Liver (tissue), 8 donors: ENCODE measurements at regions not wholly inside any gene's neighbourhood (a gene's known extent, or its start where the extent isn't known, plus 50 kb on each side); places are given as distances from the start of the nearest gene placed in this dataset.

Experiments
- DNase-seq: peaks from one replicate; pipeline ENCODE4 v3.0.0-alpha.2; 2017; ENCODE audit warnings: low spot score
- H3K27ac ChIP-seq, 2 donors: one replicate each; pipeline ENCODE4 v1.7.0; 2013; ENCODE audit warnings: inconsistent platforms in 2 of 2, low read length in 2 of 2, control low read depth in 1 of 2, low read depth in 1 of 2, mild to moderate bottlenecking in 1 of 2
- H3K27me3 ChIP-seq, 4 donors: one replicate each; pipeline versions ENCODE4 v1.6.1 to v1.7.0; 2013; ENCODE audit warnings: low read length in 3 of 4, inconsistent platforms in 1 of 4, mild to moderate bottlenecking in 1 of 4, moderate library complexity in 1 of 4; ENCODE audit not compliant: control insufficient read depth in 4 of 4, insufficient read depth in 4 of 4
- H3K36me3 ChIP-seq, 4 donors: one replicate each; pipeline versions ENCODE4 v1.6.1 to v1.7.0; 2013; ENCODE audit warnings: low read length in 3 of 4, mild to moderate bottlenecking in 3 of 4, low read depth in 1 of 4, moderate library complexity in 1 of 4; ENCODE audit not compliant: control insufficient read depth in 4 of 4, insufficient read depth in 3 of 4
- H3K4me1 ChIP-seq, 4 donors: one replicate each; pipeline versions ENCODE4 v1.6.1 to v1.7.0; 2013; ENCODE audit warnings: low read length in 3 of 4, mild to moderate bottlenecking in 3 of 4, moderate library complexity in 1 of 4; ENCODE audit not compliant: control insufficient read depth in 4 of 4, insufficient read depth in 4 of 4
- H3K4me3 ChIP-seq, 3 donors: one replicate each; pipeline versions ENCODE4 v1.6.1 to v1.7.0; 2013; ENCODE audit warnings: low read length in 3 of 3, control low read depth in 1 of 3, low read depth in 1 of 3, mild to moderate bottlenecking in 1 of 3
- H3K9ac ChIP-seq, 2 donors: one replicate each; pipeline ENCODE4 v1.7.0; 2013; ENCODE audit warnings: low read length in 2 of 2, mild to moderate bottlenecking in 2 of 2, moderate library complexity in 2 of 2, control low read depth in 1 of 2, low read depth in 1 of 2
- H3K9me3 ChIP-seq, 4 donors: one replicate each; pipeline versions ENCODE4 v1.6.1 to v1.7.0; 2013; ENCODE audit warnings: low read length in 3 of 4; ENCODE audit not compliant: control insufficient read depth in 4 of 4
- EGR1 ChIP-seq, 2 donors: IDR thresholded peaks; 2 replicates each; pipeline ENCODE4 v1.6.1; 2016 to 2018; ENCODE audit warnings: antibody characterized with exemption in 2 of 2, low read depth in 2 of 2
- FOXA1 ChIP-seq: IDR thresholded peaks from 2 replicates; pipeline ENCODE4 v1.6.1; 2016; ENCODE audit warnings: antibody characterized with exemption
- FOXA2 ChIP-seq: IDR thresholded peaks from 2 replicates; pipeline ENCODE4 v1.6.1; 2016; ENCODE audit warnings: antibody characterized with exemption
- GABPA ChIP-seq, 2 donors: IDR thresholded peaks in 1 of 2; conservative IDR thresholded peaks in 1 of 2; 2 replicates each; pipeline ENCODE4 v1.6.1; 2016; ENCODE audit warnings: antibody characterized with exemption in 2 of 2, mild to moderate bottlenecking in 1 of 2, moderate library complexity in 1 of 2
- HNF4A ChIP-seq, 2 donors: conservative IDR thresholded peaks; 2 replicates each; pipeline ENCODE4 v1.6.1; 2016; ENCODE audit warnings: antibody characterized with exemption in 2 of 2, mild to moderate bottlenecking in 2 of 2
- HNF4G ChIP-seq: IDR thresholded peaks from 2 replicates; pipeline ENCODE4 v1.6.1; 2016; ENCODE audit warnings: antibody characterized with exemption
- JUND ChIP-seq, 2 donors: IDR thresholded peaks; 2 replicates each; pipeline ENCODE4 v1.6.1; 2016; ENCODE audit warnings: antibody characterized with exemption in 2 of 2
- NR2F2 ChIP-seq: IDR thresholded peaks from 2 replicates; pipeline ENCODE4 v1.6.1; 2016; ENCODE audit warnings: antibody characterized with exemption
- RAD21 ChIP-seq, 2 donors: IDR thresholded peaks; 2 replicates each; pipeline ENCODE4 v1.6.1; 2016; ENCODE audit warnings: antibody characterized with exemption in 2 of 2, mild to moderate bottlenecking in 2 of 2
- RXRA ChIP-seq, 2 donors: IDR thresholded peaks; 2 replicates each; pipeline ENCODE4 v1.6.1; 2017 to 2018; ENCODE audit warnings: antibody characterized with exemption in 2 of 2, mild to moderate bottlenecking in 1 of 2
- SP1 ChIP-seq: IDR thresholded peaks from 2 replicates; pipeline ENCODE4 v1.6.1; 2018; ENCODE audit warnings: antibody characterized with exemption, mild to moderate bottlenecking
- TAF1 ChIP-seq: conservative IDR thresholded peaks from 2 replicates; pipeline ENCODE4 v1.6.1; 2016; ENCODE audit warnings: antibody characterized with exemption, mild to moderate bottlenecking
- YY1 ChIP-seq: IDR thresholded peaks from 2 replicates; pipeline ENCODE4 v1.6.1; 2016; ENCODE audit warnings: antibody characterized with exemption, mild to moderate bottlenecking
- WGBS: extraction: QIAGEN DNeasy Blood & Tissue Kit; methylation state at CpG from one replicate; pipeline ENCODE4 v1.1.7; 2013; 5-methylcytosine and 5-hydroxymethylcytosine counted together
- TF ChIP-seq, protein P1 (sequence below): IDR thresholded peaks from 2 replicates; pipeline ENCODE4 v1.6.1; 2016; ENCODE audit warnings: antibody characterized with exemption
- TF ChIP-seq, protein P2 (sequence below): IDR thresholded peaks from 2 replicates; pipeline ENCODE4 v1.6.1; 2016; ENCODE audit warnings: antibody characterized with exemption
- TF ChIP-seq, protein P3 (sequence below): IDR thresholded peaks from 2 replicates; pipeline ENCODE4 v1.6.1; 2016; ENCODE audit warnings: antibody characterized with exemption
- TF ChIP-seq, protein P4 (sequence below): IDR thresholded peaks from 2 replicates; pipeline ENCODE4 v1.6.1; 2016; ENCODE audit warnings: antibody characterized with exemption, mild to moderate bottlenecking
- TF ChIP-seq, protein P5 (sequence below): fragments of 150-350 bp; IDR thresholded peaks from 2 replicates; pipeline ENCODE4 v1.5.1; 2017; ENCODE audit warnings: improper control_type of control experiment, low read depth, low read length; ENCODE audit not compliant: missing input control
- donor health status: healthy.
- donor health status: healthy.
- donor health status: healthy.
- donor health status: healthy.
- donor health status: healthy.

DNA sequence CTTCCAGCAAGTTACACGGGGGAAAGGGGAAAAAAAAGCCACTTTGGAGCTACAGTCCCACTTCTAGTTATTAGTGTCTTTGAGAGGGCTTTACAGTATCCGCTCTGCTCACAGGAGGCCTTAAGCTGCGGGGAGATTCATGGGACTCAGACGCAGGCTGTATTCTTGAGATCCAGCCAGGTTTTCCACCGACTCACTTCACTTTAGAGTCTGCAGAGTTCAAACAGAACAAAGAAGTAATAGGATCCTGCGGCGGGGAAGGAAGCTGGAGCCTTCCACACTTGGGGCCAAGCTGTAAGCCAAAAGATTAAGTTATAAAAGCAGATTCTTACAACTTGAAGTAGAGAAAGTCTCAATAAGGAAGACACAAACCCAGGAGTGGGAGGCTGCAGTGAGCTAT, 60.2 kb upstream of the FAM174B start:
- H3K36me3 ChIP-seq, result no peaks in the 10 kb centered on the region
- H3K9ac ChIP-seq, result no peak overlapping the region
- no peak overlapping the region for H3K4me3 ChIP-seq
- no peaks in the 10 kb centered on the region for H3K27me3 ChIP-seq
- H3K27ac ChIP-seq, result no peak overlapping the region
- no peak for DNase-seq
- peaks cover 0 to 10% (median 8%) of the 10 kb centered on the region in 4 donors for H3K4me1 ChIP-seq
- no peaks in the 10 kb centered on the region for H3K9me3 ChIP-seq
- WGBS, result 85% methylated on average over 7 of the region's 7 CpGs
- no peak for TF ChIP-seq FOXA1
- TF ChIP-seq, protein P1, sequence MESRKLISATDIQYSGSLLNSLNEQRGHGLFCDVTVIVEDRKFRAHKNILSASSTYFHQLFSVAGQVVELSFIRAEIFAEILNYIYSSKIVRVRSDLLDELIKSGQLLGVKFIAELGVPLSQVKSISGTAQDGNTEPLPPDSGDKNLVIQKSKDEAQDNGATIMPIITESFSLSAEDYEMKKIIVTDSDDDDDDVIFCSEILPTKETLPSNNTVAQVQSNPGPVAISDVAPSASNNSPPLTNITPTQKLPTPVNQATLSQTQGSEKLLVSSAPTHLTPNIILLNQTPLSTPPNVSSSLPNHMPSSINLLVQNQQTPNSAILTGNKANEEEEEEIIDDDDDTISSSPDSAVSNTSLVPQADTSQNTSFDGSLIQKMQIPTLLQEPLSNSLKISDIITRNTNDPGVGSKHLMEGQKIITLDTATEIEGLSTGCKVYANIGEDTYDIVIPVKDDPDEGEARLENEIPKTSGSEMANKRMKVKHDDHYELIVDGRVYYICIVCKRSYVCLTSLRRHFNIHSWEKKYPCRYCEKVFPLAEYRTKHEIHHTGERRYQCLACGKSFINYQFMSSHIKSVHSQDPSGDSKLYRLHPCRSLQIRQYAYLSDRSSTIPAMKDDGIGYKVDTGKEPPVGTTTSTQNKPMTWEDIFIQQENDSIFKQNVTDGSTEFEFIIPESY, result no peak
- TF ChIP-seq HNF4A (conservative IDR thresholded peaks at IDR 0.05), result no peak
- TF ChIP-seq, protein P2, sequence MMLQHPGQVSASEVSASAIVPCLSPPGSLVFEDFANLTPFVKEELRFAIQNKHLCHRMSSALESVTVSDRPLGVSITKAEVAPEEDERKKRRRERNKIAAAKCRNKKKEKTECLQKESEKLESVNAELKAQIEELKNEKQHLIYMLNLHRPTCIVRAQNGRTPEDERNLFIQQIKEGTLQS, result no peak
- TF ChIP-seq, protein P3, sequence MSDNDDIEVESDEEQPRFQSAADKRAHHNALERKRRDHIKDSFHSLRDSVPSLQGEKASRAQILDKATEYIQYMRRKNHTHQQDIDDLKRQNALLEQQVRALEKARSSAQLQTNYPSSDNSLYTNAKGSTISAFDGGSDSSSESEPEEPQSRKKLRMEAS, result no peak
- TF ChIP-seq EGR1 (IDR thresholded peaks at IDR 0.05; ENCODE audit: low read depth in 2 of 2), result no peak
- TF ChIP-seq, protein P4, sequence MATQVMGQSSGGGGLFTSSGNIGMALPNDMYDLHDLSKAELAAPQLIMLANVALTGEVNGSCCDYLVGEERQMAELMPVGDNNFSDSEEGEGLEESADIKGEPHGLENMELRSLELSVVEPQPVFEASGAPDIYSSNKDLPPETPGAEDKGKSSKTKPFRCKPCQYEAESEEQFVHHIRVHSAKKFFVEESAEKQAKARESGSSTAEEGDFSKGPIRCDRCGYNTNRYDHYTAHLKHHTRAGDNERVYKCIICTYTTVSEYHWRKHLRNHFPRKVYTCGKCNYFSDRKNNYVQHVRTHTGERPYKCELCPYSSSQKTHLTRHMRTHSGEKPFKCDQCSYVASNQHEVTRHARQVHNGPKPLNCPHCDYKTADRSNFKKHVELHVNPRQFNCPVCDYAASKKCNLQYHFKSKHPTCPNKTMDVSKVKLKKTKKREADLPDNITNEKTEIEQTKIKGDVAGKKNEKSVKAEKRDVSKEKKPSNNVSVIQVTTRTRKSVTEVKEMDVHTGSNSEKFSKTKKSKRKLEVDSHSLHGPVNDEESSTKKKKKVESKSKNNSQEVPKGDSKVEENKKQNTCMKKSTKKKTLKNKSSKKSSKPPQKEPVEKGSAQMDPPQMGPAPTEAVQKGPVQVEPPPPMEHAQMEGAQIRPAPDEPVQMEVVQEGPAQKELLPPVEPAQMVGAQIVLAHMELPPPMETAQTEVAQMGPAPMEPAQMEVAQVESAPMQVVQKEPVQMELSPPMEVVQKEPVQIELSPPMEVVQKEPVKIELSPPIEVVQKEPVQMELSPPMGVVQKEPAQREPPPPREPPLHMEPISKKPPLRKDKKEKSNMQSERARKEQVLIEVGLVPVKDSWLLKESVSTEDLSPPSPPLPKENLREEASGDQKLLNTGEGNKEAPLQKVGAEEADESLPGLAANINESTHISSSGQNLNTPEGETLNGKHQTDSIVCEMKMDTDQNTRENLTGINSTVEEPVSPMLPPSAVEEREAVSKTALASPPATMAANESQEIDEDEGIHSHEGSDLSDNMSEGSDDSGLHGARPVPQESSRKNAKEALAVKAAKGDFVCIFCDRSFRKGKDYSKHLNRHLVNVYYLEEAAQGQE, result no peak
- TF ChIP-seq FOXA2, result no peak
- no peak for TF ChIP-seq RAD21 (IDR thresholded peaks at IDR 0.05)
- TF ChIP-seq YY1, result no peak
- TF ChIP-seq HNF4G, result no peak
- TF ChIP-seq RXRA (IDR thresholded peaks at IDR 0.05), result no peak
- TF ChIP-seq GABPA (IDR thresholded peaks at IDR 0.05 in 1 of 2, conservative IDR thresholded peaks at IDR 0.05 in 1 of 2), result no peak

DNA sequence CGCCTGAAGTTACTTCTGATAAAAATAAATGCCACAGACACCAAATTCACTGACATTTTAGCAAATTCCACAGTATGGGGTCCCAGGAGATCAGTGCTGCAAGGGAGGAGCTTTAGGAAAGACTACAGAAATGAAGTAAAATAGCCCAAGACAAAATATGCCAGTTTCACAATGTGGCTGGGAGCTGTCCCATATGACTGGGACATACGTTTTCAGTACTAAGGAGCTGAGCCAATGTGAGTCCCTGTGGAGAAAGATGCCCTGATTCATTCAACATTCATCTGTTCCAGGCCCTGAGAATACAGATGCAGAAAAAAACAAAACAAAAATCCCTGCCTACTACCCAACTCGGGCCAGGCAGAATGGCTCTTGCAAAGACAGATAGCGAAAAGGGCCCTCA, 63.4 kb upstream of the FAM174B start:
- no peak overlapping the region for H3K9ac ChIP-seq
- no peaks in the 10 kb centered on the region for H3K36me3 ChIP-seq
- no peak for DNase-seq
- H3K4me1 ChIP-seq, result peaks cover 0 to 8% (median 7%) of the 10 kb centered on the region in 4 donors
- H3K9me3 ChIP-seq, result no peaks in the 10 kb centered on the region
- 86% methylated on average over 4 of the region's 4 CpGs for WGBS
- H3K4me3 ChIP-seq, result no peak overlapping the region
- H3K27ac ChIP-seq, result no peak overlapping the region
- H3K27me3 ChIP-seq, result no peaks in the 10 kb centered on the region
- TF ChIP-seq, protein P2, result no peak
- TF ChIP-seq, protein P5, sequence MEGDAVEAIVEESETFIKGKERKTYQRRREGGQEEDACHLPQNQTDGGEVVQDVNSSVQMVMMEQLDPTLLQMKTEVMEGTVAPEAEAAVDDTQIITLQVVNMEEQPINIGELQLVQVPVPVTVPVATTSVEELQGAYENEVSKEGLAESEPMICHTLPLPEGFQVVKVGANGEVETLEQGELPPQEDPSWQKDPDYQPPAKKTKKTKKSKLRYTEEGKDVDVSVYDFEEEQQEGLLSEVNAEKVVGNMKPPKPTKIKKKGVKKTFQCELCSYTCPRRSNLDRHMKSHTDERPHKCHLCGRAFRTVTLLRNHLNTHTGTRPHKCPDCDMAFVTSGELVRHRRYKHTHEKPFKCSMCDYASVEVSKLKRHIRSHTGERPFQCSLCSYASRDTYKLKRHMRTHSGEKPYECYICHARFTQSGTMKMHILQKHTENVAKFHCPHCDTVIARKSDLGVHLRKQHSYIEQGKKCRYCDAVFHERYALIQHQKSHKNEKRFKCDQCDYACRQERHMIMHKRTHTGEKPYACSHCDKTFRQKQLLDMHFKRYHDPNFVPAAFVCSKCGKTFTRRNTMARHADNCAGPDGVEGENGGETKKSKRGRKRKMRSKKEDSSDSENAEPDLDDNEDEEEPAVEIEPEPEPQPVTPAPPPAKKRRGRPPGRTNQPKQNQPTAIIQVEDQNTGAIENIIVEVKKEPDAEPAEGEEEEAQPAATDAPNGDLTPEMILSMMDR, result no peak
- TF ChIP-seq JUND (IDR thresholded peaks at IDR 0.05), result no peak
- TF ChIP-seq FOXA2, result no peak
- TF ChIP-seq, protein P4, result no peak
- TF ChIP-seq, protein P3, result no peak
- no peak for TF ChIP-seq HNF4A (conservative IDR thresholded peaks at IDR 0.05)
- no peak for TF ChIP-seq TAF1
- no peak for TF ChIP-seq FOXA1
- TF ChIP-seq RAD21 (IDR thresholded peaks at IDR 0.05), result no peak
- TF ChIP-seq NR2F2, result no peak
- no peak for TF ChIP-seq HNF4G
- TF ChIP-seq YY1, result no peak
- no peak for TF ChIP-seq EGR1 (IDR thresholded peaks at IDR 0.05; ENCODE audit: low read depth in 2 of 2)
- no peak for TF ChIP-seq RXRA (IDR thresholded peaks at IDR 0.05)
- TF ChIP-seq SP1, result no peak
